HG02840 (cell line): ENCODE measurements at regions not wholly inside any gene's neighbourhood (a gene's known extent, or its start where the extent isn't known, plus 50 kb on each side); places are given as distances from the start of the nearest gene placed in this dataset.
A peak's percentile ranks its signal among the peaks of the same experiment; 100 is the strongest.

Experiments
- ATAC-seq: cut with Tn5 transposase; IDR thresholded peaks from one replicate; pipeline ENCODE4 v1.9.1; 2021; ENCODE audit warnings: mild to moderate bottlenecking, moderate library complexity, moderate number of reproducible peaks; ENCODE audit not compliant: unreplicated experiment, low FRiP score

GRCh38 chr1:185646202-185646683 is 87.9 kb upstream of the HMCN1 start:
- ATAC-seq, result no peak

- no peak for ATAC-seq
Measured at GRCh38 chr1:185645686-185646085, 88.5 kb upstream of the HMCN1 start.

GRCh38 chr1:185645162-185645640 is 89.0 kb upstream of the HMCN1 start:
- ATAC-seq, result no peak

- no peak for ATAC-seq
Measured at GRCh38 chr1:185644531-185644930, 89.7 kb upstream of the HMCN1 start.

- ATAC-seq, result peak; percentile 100
Measured at GRCh38 chr1:185636848-185637247, 97.3 kb upstream of the HMCN1 start.

- no peak for ATAC-seq
Measured at GRCh38 chr1:185634704-185635103, 99.5 kb upstream of the HMCN1 start.

GRCh38 chr1:185632659-185633423 is 101.3 kb upstream of the HMCN1 start:
- no peak for ATAC-seq

- ATAC-seq, result no peak
Measured at GRCh38 chr1:185631843-185632242, 102.3 kb upstream of the HMCN1 start.

- no peak for ATAC-seq
Measured at GRCh38 chr1:185627761-185628501, 106.3 kb upstream of the HMCN1 start.

- ATAC-seq, result no peak
Measured at GRCh38 chr1:185627171-185627570, 107.0 kb upstream of the HMCN1 start.

- no peak for ATAC-seq
Measured at GRCh38 chr1:185626344-185626743, 107.8 kb upstream of the HMCN1 start.

- ATAC-seq, result no peak
Measured at GRCh38 chr1:185610954-185611353, 123.2 kb upstream of the HMCN1 start.

- peak; percentile 82 for ATAC-seq
Measured at GRCh38 chr1:185608177-185608576, 126.0 kb upstream of the HMCN1 start.

- peak; percentile 48 for ATAC-seq
Measured at GRCh38 chr1:185603158-185603557, 131.0 kb upstream of the HMCN1 start.

GRCh38 chr1:185601189-185601588 is 133.0 kb upstream of the HMCN1 start:
- ATAC-seq, result no peak

GRCh38 chr1:185600641-185601040 is 133.6 kb upstream of the HMCN1 start:
- ATAC-seq, result no peak

- ATAC-seq, result no peak
Measured at GRCh38 chr1:185598332-185598731, 135.9 kb upstream of the HMCN1 start.

- no peak for ATAC-seq
Measured at GRCh38 chr1:185595835-185596667, 138.1 kb upstream of the HMCN1 start.

- no peak for ATAC-seq
Measured at GRCh38 chr1:185594786-185595410, 139.3 kb upstream of the HMCN1 start.

GRCh38 chr1:185593271-185593670 is 140.9 kb upstream of the HMCN1 start:
- no peak for ATAC-seq
